GM12892 (cell line): ENCODE measurements at regions not wholly inside any gene's neighbourhood (a gene's known extent, or its start where the extent isn't known, plus 50 kb on each side); places are given as distances from the start of the nearest gene placed in this dataset.

Source experiments
- POLR2A ChIP-seq: IDR thresholded peaks from 2 replicates; pipeline ENCODE4 v1.6.1; 2011; ENCODE audit warnings: low read depth, low read length, control low read depth
- POLR2AphosphoS5 ChIP-seq: IDR thresholded peaks from 2 replicates; pipeline ENCODE4 v1.6.1; 2011; ENCODE audit warnings: low read depth, low read length, control low read depth

DNA sequence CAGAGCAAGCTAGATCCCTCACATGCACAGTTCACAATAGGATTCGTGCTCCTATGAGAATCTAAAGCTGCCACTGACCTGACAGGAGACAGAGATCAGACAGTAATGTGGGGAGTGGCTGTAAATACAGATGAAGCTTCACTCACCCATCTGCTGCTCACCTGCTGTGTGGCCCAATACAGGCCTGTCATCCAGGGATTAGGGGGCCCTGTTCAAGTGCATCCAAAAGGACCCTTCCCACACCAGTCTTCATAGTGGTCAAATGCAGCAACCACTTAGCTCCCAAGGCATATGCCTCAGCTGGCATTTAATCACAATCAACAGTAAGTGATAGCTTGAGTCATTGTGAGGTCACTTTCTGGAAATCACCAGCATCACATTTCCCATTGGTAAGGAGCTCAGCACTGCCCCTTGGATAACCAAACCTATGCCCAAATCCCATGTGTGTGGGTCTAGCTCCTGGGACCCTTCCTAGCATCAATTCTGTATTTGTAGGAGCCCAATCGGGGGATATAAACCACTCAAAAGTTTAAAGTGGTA, 65.6 kb downstream of the OR4C45 start:
- TF ChIP-seq POLR2AphosphoS5 = no peak
- no peak for TF ChIP-seq POLR2A
